DOHH2 (cell line): ENCODE measurements at regions not wholly inside any gene's neighbourhood (a gene's known extent, or its start where the extent isn't known, plus 50 kb on each side); places are given as distances from the start of the nearest gene placed in this dataset.

Experiments
- EZH2phosphoT487 ChIP-seq: fragments of 200-600 bp; sonication (generic); IDR thresholded peaks from 2 replicates; pipeline ENCODE4 v1.6.1; 2017; ENCODE audit warnings: borderline replicate concordance, mild to moderate bottlenecking, antibody characterized with exemption, low read length, moderate library complexity, mixed read lengths
- TF ChIP-seq, protein P1 (sequence below): fragments of 200-600 bp; sonication (generic); IDR thresholded peaks from one replicate; pipeline ENCODE4 v1.5.1; 2014; ENCODE audit warnings: antibody characterized with exemption, mild to moderate bottlenecking, low read depth, low read length; ENCODE audit not compliant: poor library complexity, severe bottlenecking

DNA sequence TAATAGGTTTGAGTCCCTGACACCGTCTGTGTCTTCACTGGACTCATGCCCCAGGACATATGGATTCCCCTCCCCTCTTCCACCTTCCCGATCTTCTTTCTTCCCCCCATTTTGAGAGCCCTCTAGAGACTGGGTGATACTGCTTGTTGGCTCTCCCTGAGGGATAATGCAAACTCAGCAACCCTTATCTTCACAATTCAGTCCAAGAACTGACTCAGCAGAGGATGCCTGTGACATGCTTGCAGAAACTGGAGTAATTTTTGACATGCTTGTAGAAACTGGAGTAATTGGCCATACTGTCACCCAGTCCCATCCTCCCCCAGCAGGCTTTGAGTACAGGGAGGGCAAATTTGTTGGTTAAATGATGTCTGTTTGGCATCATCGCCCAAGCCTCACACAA lies 127.6 kb upstream of the CTTNBP2NL start:
- TF ChIP-seq, protein P1, sequence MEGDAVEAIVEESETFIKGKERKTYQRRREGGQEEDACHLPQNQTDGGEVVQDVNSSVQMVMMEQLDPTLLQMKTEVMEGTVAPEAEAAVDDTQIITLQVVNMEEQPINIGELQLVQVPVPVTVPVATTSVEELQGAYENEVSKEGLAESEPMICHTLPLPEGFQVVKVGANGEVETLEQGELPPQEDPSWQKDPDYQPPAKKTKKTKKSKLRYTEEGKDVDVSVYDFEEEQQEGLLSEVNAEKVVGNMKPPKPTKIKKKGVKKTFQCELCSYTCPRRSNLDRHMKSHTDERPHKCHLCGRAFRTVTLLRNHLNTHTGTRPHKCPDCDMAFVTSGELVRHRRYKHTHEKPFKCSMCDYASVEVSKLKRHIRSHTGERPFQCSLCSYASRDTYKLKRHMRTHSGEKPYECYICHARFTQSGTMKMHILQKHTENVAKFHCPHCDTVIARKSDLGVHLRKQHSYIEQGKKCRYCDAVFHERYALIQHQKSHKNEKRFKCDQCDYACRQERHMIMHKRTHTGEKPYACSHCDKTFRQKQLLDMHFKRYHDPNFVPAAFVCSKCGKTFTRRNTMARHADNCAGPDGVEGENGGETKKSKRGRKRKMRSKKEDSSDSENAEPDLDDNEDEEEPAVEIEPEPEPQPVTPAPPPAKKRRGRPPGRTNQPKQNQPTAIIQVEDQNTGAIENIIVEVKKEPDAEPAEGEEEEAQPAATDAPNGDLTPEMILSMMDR, result no peak
- no peak for TF ChIP-seq EZH2phosphoT487
